A549 (cell line): ENCODE measurements at regions not wholly inside any gene's neighbourhood (a gene's known extent, or its start where the extent isn't known, plus 50 kb on each side); places are given as distances from the start of the nearest gene placed in this dataset.
A peak's percentile ranks its signal among the peaks of the same experiment; 100 is the strongest.

Experiments
- ATAC-seq, 2 experiments: fragments of 200-7000 bp in 1 of 2; fragments of >200 bp in 1 of 2; cut with Nextera tagmentation in 1 of 2; cut with Tn5 transposase in 1 of 2; 3 replicates each; pipeline versions ENCODE4 v1.8.0 to v1.9.1; 2018 to 2020; ENCODE audit warnings: mild to moderate bottlenecking in 1 of 2, moderate library complexity in 1 of 2
- CTCF ChIA-PET: fragments of 300-600 bp; sonication (Branson Sonifier 250); formaldehyde crosslinking; extraction: SDS; loops from one replicate; lab custom pipeline; 2021; ENCODE audit warnings: antibody characterized with exemption, inconsistent platforms; lab: Yijun Ruan, JAX
- POLR2A ChIA-PET: fragments of 350-600 bp; formaldehyde crosslinking; extraction: SDS; loops from one replicate; lab custom pipeline; 2021; ENCODE audit warnings: antibody characterized with exemption, inconsistent platforms; lab: Yijun Ruan, JAX
- DNase-seq, 2 experiments: peaks; one replicate each; pipeline versions ENCODE4 v3.0.0 to v3.0.0-alpha.2; 2011 to 2016; ENCODE audit warnings: low read depth in 1 of 2, low spot score in 1 of 2
- FAIRE-seq: peaks from 2 replicates; lab custom pipeline; 2011; peaks lifted over from hg19 to GRCh38; lab: Jason Lieb, UNC
- H3K27ac ChIP-seq, 2 experiments: fragments of >200 bp; sonication (Bioruptor Twin); formaldehyde crosslinking; 3 replicates each; pipeline ENCODE4 v1.5.1; 2016 to 2017
- H3K4me1 ChIP-seq: fragments of >200 bp; sonication (Bioruptor Twin); formaldehyde crosslinking; 3 replicates; pipeline ENCODE4 v1.6.1; 2016
- H3K4me2 ChIP-seq: fragments of >200 bp; sonication (Bioruptor Twin); formaldehyde crosslinking; 3 replicates; pipeline ENCODE4 v1.6.1; 2016
- H3K4me3 ChIP-seq: fragments of >200 bp; sonication (Bioruptor Twin); formaldehyde crosslinking; 3 replicates; pipeline ENCODE4 v1.5.1; 2016
- H3K9me3 ChIP-seq: fragments of >200 bp; sonication (Bioruptor Twin); formaldehyde crosslinking; 3 replicates; pipeline ENCODE4 v1.6.1; 2016
- CBX8 ChIP-seq: fragments of 200-600 bp; sonication (generic); IDR thresholded peaks from 2 replicates; pipeline ENCODE4 v1.6.1; 2016
- CHD2 ChIP-seq: fragments of 150-350 bp; IDR thresholded peaks from 2 replicates; pipeline ENCODE4 v1.6.1; 2014; ENCODE audit warnings: low read length; ENCODE audit not compliant: partially characterized antibody
- EHF ChIP-seq: fragments of 250-450 bp; sonication (Bioruptor Pico); IDR thresholded peaks from 2 replicates; pipeline ENCODE4 v1.5.0; 2020; ENCODE audit warnings: mild to moderate bottlenecking
- FOXS1 ChIP-seq: fragments of 250-450 bp; sonication (Bioruptor Pico); IDR thresholded peaks from 2 replicates; pipeline ENCODE4 v1.5.0; 2020; ENCODE audit warnings: mild to moderate bottlenecking, moderate library complexity
- HDAC2 ChIP-seq: fragments of 200-600 bp; sonication (generic); IDR thresholded peaks from 2 replicates; pipeline ENCODE4 v1.6.1; 2016
- HEYL ChIP-seq: fragments of 250-450 bp; sonication (Bioruptor Pico); IDR thresholded peaks from 2 replicates; pipeline ENCODE4 v1.8.0; 2021; ENCODE audit warnings: mild to moderate bottlenecking, moderate library complexity
- HOXB13 ChIP-seq: fragments of 250-450 bp; sonication (Bioruptor Pico); IDR thresholded peaks from 2 replicates; pipeline ENCODE4 v1.5.0; 2020; ENCODE audit warnings: low read depth, mild to moderate bottlenecking, moderate library complexity
- HOXB5 ChIP-seq: fragments of 250-450 bp; sonication (Bioruptor Pico); IDR thresholded peaks from 2 replicates; pipeline ENCODE4 v1.5.0; 2020; ENCODE audit warnings: mild to moderate bottlenecking, moderate library complexity
- MAX ChIP-seq: IDR thresholded peaks from 2 replicates; pipeline ENCODE4 v1.6.1; 2012
- MYC ChIP-seq: IDR thresholded peaks from 2 replicates; pipeline ENCODE4 v1.6.1; 2012; ENCODE audit warnings: mild to moderate bottlenecking, inconsistent platforms, low read length, improper control_type of control experiment, borderline replicate concordance
- NPAS2 ChIP-seq: fragments of 250-450 bp; sonication (Bioruptor Pico); IDR thresholded peaks from 2 replicates; pipeline ENCODE4 v1.8.0; 2022; ENCODE audit warnings: mild to moderate bottlenecking, moderate library complexity, borderline replicate concordance
- PHF8 ChIP-seq: fragments of 200-600 bp; sonication (generic); IDR thresholded peaks from 2 replicates; pipeline ENCODE4 v1.6.1; 2016; ENCODE audit warnings: low read depth, mild to moderate bottlenecking, antibody characterized with exemption, moderate library complexity, borderline replicate concordance
- POLR2AphosphoS2 ChIP-seq: conservative IDR thresholded peaks from 2 replicates; pipeline ENCODE4 v1.6.1; 2012; ENCODE audit warnings: low read length, improper control_type of control experiment, inconsistent platforms
- RCOR1 ChIP-seq: fragments of 150-350 bp; IDR thresholded peaks from 2 replicates; pipeline ENCODE4 v1.6.1; 2014; ENCODE audit warnings: antibody characterized with exemption, low read length, low read depth
- REST ChIP-seq: fragments of 200-600 bp; sonication (generic); IDR thresholded peaks from 2 replicates; pipeline ENCODE4 v1.6.1; 2016; ENCODE audit warnings: antibody characterized with exemption, mild to moderate bottlenecking, moderate library complexity
- RFX5 ChIP-seq: fragments of 450-650 bp; IDR thresholded peaks from 2 replicates; pipeline ENCODE4 v1.7.1; 2014; ENCODE audit warnings: antibody characterized with exemption, mild to moderate bottlenecking, moderate library complexity
- SREBF2 ChIP-seq: fragments of 450-650 bp; IDR thresholded peaks from 2 replicates; pipeline ENCODE4 v1.6.1; 2014; ENCODE audit warnings: mild to moderate bottlenecking, moderate library complexity
- TFCP2L1 ChIP-seq: fragments of 250-450 bp; sonication (Bioruptor Pico); IDR thresholded peaks from 2 replicates; pipeline ENCODE4 v1.5.0; 2021; ENCODE audit warnings: mild to moderate bottlenecking
- USF2 ChIP-seq: fragments of 450-650 bp; IDR thresholded peaks from 2 replicates; pipeline ENCODE4 v1.6.1; 2014; ENCODE audit warnings: antibody characterized with exemption
- ZC3H11A ChIP-seq: fragments of 450-650 bp; IDR thresholded peaks from 2 replicates; pipeline ENCODE4 v1.6.1; 2014; ENCODE audit warnings: antibody characterized with exemption, mild to moderate bottlenecking
- ZFP36 ChIP-seq: fragments of 450-650 bp; IDR thresholded peaks from 2 replicates; pipeline ENCODE4 v1.6.1; 2014; ENCODE audit warnings: borderline replicate concordance; ENCODE audit not compliant: partially characterized antibody
- ZNF302 ChIP-seq: fragments of 250-450 bp; sonication (Bioruptor Pico); IDR thresholded peaks from 2 replicates; pipeline ENCODE4 v1.9.0; 2021; ENCODE audit warnings: inconsistent platforms, mild to moderate bottlenecking, moderate library complexity
- WGBS: methylation state at CpG from one replicate; pipeline ENCODE4 v1.1.6; 2017; ENCODE audit errors: missing lambda C conversion rate; 5-methylcytosine and 5-hydroxymethylcytosine counted together
- TF ChIP-seq, protein P1 (sequence below): IDR thresholded peaks from 2 replicates; pipeline ENCODE4 v1.6.1; 2012; ENCODE audit warnings: low read depth, borderline replicate concordance

GRCh38 chr10:3853547-3854303 is 68.7 kb upstream of the KLF6 start:
- FAIRE-seq: no peak
- Histone ChIP-seq H3K4me1 (peaks cover 41% of the 10 kb centered on the region), H3K9me3 (no peaks in the 10 kb centered on the region), H3K4me2 (peak overlapping the region; percentile 77; the same call in 2 of the 3 replicates), H3K4me3 (no peak overlapping the region), H3K27ac (peak overlapping the region; percentile 92 to 94)
- ChIA-PET POLR2A (interaction anchor here (2.3 to 3.1 kb wide), 4 partner anchors 33 to 491 kb away, joined by 10 to 79 read pairs (median 16); partner anchors contain the start of gene KLF6), CTCF (interaction anchor here (0.6 to 1.9 kb wide), 5 partner anchors 12 to 913 kb away, joined by 3 to 7 read pairs (median 3); partner anchors contain the start of gene KLF6)
- no peak for ATAC-seq
- TF ChIP-seq HOXB13 (CRISPR knock-in tag) (no peak), CHD2 (no peak), EHF (CRISPR knock-in tag) (no peak), MYC (no peak), FOXS1 (CRISPR knock-in tag) (no peak), ZC3H11A (no peak), NPAS2 (CRISPR knock-in tag) (no peak), SREBF2 (no peak)
- DNase-seq: no peak
- WGBS: 94% methylated on average over 11 of the region's 11 CpGs

DNA sequence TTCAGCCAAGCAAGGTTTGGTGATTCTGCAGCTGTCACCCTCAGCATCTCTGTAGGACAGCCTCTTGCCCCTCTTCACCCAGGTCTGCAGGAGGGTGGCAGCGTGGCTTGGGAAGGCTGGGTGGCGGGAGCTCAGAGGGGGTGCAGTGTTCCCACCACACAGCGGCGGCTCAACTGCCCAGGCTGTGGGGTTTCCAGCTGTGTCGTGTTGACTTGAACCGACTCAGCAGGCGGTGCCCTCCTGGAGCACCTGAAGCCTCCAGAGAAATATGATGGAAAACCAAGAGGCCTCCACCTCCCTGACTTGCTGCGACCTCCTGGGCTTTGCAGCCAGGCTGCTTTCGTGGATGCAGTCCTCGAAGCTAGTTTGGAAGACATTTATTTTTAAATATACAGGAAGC is 68.0 kb upstream of the KLF6 start:
- 87% methylated on average over 10 of the region's 10 CpGs for WGBS
- Histone ChIP-seq H3K9me3 (no peaks in the 10 kb centered on the region), H3K4me1 (peaks cover 48% of the 10 kb centered on the region), H3K4me2 (peak overlapping the region; percentile 77), H3K27ac (peak overlapping the region; percentile 92 to 94), H3K4me3 (0 out of 3 replicates have a peak overlapping the region, but pooled peaks have one; percentile 9)
- DNase-seq: no peak
- no peak for FAIRE-seq
- ChIA-PET CTCF (interaction anchor here (1.1 to 3.1 kb wide), 7 partner anchors 11 to 914 kb away, joined by 3 to 12 read pairs (median 3); partner anchors contain the start of gene KLF6), POLR2A (interaction anchor here (1.0 to 3.1 kb wide), 7 partner anchors 24 to 491 kb away, joined by 3 to 79 read pairs (median 10); partner anchors contain the start of gene KLF6)
- no peak for ATAC-seq
- no peak for TF ChIP-seq MAX

DNA sequence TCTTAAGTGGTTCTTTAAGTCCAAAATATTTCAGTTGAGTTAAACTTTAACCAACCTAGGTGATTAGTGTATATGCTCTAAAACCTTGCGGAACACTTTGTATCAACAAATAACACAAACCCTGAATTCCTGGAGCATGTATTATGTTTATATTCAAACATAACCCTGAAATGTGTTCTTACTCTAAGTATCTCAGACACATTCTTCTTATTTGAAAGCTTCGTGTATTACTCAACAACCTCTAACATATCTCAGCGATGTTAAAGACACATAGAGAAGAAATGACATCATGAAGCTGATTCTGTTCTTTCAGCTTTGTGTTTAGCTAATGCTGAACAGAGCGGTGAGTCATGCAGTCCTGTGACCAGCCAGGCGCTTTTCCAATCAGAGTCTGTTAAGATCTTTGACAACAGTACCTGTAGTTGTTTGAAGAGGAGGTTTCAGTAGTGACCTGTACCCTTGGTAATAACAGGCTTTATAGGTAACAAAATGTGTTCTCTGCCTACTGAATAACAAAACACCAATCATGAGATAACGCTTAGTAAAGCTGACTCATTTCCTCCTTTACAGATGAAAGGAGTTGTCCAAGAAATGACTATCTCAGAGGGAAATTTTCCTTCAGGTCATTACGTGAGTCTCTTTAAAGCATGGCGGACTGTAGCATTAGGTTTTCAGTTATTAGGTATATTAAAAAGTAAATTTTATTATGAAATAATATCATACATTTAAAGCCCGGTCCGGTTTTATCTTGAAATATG is 67.3 kb upstream of the KLF6 start:
- Histone ChIP-seq H3K9me3 (no peaks in the 10 kb centered on the region), H3K4me3 (0 out of 3 replicates have a peak overlapping the region, but pooled peaks have one; percentile 10), H3K4me2 (peak overlapping the region; percentile 77), H3K4me1 (peaks cover 52% of the 10 kb centered on the region), H3K27ac (peak overlapping the region; percentile 92 to 94)
- DNase-seq (peak; percentile 94 to 97), ATAC-seq (peak; percentile 93), FAIRE-seq (peak; percentile 96)
- 4% methylated on average over 10 of the region's 10 CpGs for WGBS
- ChIA-PET POLR2A (interaction anchor here (0.5 to 3.1 kb wide), 11 partner anchors 24 to 505 kb away, joined by 3 to 79 read pairs (median 10); partner anchors contain the start of gene KLF6), CTCF (interaction anchor here (1.0 to 3.1 kb wide), 14 partner anchors 11 to 915 kb away, joined by 3 to 12 read pairs (median 4); partner anchors contain the start of gene KLF6)
- no peak for TF ChIP-seq SREBF2
- TF ChIP-seq TFCP2L1: no peak
- TF ChIP-seq HEYL (CRISPR knock-in tag): no peak
- no peak for TF ChIP-seq HDAC2
- no peak for TF ChIP-seq EHF (CRISPR knock-in tag)
- no peak; the same call in 1 of the 2 replicates for TF ChIP-seq RFX5
- TF ChIP-seq PHF8: no peak
- TF ChIP-seq REST: no peak
- TF ChIP-seq ZFP36: no peak
- TF ChIP-seq, protein P1, sequence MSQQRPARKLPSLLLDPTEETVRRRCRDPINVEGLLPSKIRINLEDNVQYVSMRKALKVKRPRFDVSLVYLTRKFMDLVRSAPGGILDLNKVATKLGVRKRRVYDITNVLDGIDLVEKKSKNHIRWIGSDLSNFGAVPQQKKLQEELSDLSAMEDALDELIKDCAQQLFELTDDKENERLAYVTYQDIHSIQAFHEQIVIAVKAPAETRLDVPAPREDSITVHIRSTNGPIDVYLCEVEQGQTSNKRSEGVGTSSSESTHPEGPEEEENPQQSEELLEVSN: no peak
- 0 out of 2 replicates have a peak, but pooled peaks have one; percentile 9 for TF ChIP-seq HOXB5 (CRISPR knock-in tag)
- TF ChIP-seq FOXS1 (CRISPR knock-in tag): no peak
- no peak for TF ChIP-seq USF2
- TF ChIP-seq ZNF302: no peak
- TF ChIP-seq POLR2AphosphoS2: no peak
- TF ChIP-seq RCOR1: no peak
- no peak for TF ChIP-seq CBX8
